ENCODE measurements at regions not wholly inside any gene's neighbourhood (a gene's known extent, or its start where the extent isn't known, plus 50 kb on each side); places are given as distances from the start of the nearest gene placed in this dataset.

- TF ChIP-seq CTCF (IDR thresholded peaks at IDR 0.05) = no peak
- TF ChIP-seq POLR2A (IDR thresholded peaks at IDR 0.05) = no peak
These were observed 153.5 kb downstream of the RBFOX3 start for GRCh38 chr17:79457376-79457775.
